Nephron progenitor cell (in vitro differentiated cells): ENCODE measurements at regions not wholly inside any gene's neighbourhood (a gene's known extent, or its start where the extent isn't known, plus 50 kb on each side); places are given as distances from the start of the nearest gene placed in this dataset.
"Not testable (repeated sequence)": the region's sequence is repeated elsewhere in the genome, so short reads cannot be mapped to it uniquely, and the experiment has no call there.

ENCODE experiments used
- DNase-seq: peaks from one replicate; pipeline ENCODE4 v3.0.0; 2021
- H3K27ac Mint-ChIP-seq: 2 replicates; pipeline ENCODE4 v1.8.0; 2021; ENCODE audit warnings: mild to moderate bottlenecking, moderate library complexity, mixed read lengths
- H3K27me3 Mint-ChIP-seq: 2 replicates; pipeline ENCODE4 v1.8.0; 2021; ENCODE audit warnings: mild to moderate bottlenecking, low read depth, mixed read lengths; ENCODE audit not compliant: poor library complexity
- H3K36me3 Mint-ChIP-seq: 2 replicates; pipeline ENCODE4 v1.8.0; 2021; ENCODE audit warnings: low read depth, mixed read lengths
- H3K4me1 Mint-ChIP-seq: 2 replicates; pipeline ENCODE4 v1.8.0; 2021; ENCODE audit warnings: mixed read lengths
- H3K4me3 Mint-ChIP-seq: 2 replicates; pipeline ENCODE4 v1.8.0; 2021; ENCODE audit warnings: mild to moderate bottlenecking, moderate library complexity, mixed read lengths
- H3K9me3 Mint-ChIP-seq: 2 replicates; pipeline ENCODE4 v1.8.0; 2021; ENCODE audit warnings: mild to moderate bottlenecking, moderate library complexity, mixed read lengths
- TF ChIP-seq, protein P1 (sequence below): fragments of 200-600 bp; sonication (generic); IDR thresholded peaks from 2 replicates; pipeline ENCODE4 v1.5.0; 2021; ENCODE audit warnings: antibody characterized with exemption

DNA sequence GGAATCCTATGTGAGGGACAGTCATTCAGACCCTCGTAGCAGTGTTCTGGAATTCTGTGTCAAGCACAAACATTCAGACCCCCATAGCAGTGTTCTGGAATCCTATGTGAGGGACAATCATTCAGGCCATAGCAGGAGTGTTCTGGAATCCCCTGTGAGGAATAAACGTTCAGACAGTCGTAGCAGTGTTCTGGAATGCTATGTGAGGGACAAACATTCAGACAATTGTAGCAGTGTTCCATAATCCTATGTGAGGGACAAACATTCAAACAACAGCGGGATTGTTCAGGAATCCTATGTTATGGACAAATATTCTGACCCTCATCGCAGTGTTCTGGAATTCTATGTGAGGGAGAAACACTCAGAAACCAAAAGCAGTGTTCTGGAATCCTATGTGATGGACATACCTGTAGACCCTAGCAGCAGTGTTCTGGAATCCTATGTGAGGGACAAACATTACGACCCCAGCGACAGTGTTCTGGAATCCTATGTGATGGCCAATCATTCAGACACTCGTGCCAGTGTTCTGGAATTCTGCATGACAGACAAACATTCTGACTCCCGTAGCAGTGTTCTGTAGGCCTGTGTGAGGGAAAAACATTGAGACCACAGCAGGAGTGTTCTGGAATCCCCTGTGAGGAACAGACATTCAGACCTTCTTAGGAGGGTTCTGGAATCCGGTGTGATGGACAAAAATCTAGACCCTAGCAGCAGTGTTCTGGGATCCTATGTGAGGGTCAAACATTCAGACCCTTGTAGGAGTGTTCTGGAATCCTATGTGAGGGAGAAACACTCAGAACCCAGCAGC is 388.1 kb upstream of the SPATA31A5 start:
- H3K27ac Mint-ChIP-seq, DNase-seq, H3K4me1 Mint-ChIP-seq, H3K36me3 Mint-ChIP-seq, H3K4me3 Mint-ChIP-seq, H3K27me3 Mint-ChIP-seq: not testable (repeated sequence)
- peaks cover 100% of the 10 kb centered on the region for H3K9me3 Mint-ChIP-seq

DNA sequence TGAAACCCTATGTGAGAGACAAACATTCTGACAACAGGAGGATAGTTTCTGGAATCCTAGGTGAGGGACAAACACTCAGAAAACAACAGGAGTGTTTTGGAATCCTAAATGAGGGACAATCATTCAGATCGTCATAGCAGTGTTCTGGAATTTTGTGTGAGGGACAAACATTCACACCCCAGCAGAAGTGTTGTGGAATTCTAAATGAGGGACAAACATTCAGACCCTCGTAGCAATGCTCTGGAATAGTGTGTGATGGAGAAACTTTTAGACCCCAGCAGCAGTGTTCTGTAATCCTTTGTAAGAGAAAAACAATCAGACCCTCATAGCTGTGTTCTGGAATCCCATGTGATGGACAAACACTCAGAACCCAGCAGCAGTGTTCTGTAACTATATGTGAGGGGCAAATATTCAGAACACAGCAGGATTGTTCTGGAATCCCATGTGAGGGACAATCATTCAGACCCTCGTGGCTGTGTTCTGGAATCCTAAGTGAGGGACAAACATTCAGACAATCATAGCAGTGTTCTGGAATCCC is 387.4 kb upstream of the SPATA31A5 start:
- not testable (repeated sequence) for H3K36me3 Mint-ChIP-seq, DNase-seq, H3K27me3 Mint-ChIP-seq, H3K4me3 Mint-ChIP-seq, H3K27ac Mint-ChIP-seq, H3K4me1 Mint-ChIP-seq
- H3K9me3 Mint-ChIP-seq, result peaks cover 98% of the 10 kb centered on the region

DNA sequence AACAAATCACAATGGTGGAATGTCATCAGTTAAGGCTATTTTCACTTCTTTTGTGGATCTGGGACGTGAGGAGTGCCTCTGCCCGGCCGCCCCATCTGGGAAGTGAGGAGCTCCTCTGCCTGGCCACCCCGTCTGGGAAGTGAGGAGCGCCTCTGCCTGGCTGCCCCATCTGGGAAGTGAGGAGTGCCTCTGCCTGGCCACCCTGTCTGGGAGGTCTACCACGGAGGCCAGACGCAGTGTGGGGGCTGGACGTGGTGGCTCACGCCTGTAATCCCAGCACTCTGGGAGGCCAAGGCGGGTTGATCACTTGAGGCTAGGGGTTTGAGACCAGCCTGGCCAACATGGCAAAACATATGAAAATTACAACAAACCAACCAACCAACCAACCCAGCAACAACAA is 369.7 kb upstream of the SPATA31A5 start:
- not testable (repeated sequence) for H3K36me3 Mint-ChIP-seq, DNase-seq, H3K27ac Mint-ChIP-seq, H3K27me3 Mint-ChIP-seq, H3K4me1 Mint-ChIP-seq, H3K4me3 Mint-ChIP-seq
- peaks cover 90% of the 10 kb centered on the region for H3K9me3 Mint-ChIP-seq

DNA sequence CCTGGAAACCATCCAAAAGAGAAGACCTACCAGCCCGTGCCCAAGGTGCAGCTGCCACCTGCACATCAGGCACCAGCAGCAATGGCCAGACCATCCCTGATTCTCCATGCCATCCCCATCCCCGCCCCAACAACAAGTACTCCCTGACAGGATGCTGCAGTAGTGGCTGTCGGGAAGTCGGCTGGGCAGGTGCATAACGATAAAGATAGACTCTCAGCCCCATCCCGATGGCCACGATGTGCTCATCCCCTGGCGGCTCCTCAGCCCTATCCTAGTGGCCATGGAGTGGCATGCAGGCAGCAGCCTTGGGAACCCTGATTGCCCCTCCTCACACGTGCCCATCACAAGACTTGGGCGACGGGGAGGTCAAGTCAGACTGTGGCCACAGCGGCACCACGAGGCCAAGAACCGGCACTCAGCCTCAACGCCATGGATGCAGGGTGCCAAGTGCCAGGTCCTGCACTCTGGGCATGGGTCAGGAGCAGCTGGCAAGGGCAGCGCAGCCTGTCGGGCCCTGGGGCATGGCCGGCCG is 368.8 kb upstream of the SPATA31A5 start:
- Mint-ChIP-seq H3K36me3 (no peaks in the 10 kb centered on the region), H3K9me3 (peaks cover 85% of the 10 kb centered on the region)
- no peak for DNase-seq

DNA sequence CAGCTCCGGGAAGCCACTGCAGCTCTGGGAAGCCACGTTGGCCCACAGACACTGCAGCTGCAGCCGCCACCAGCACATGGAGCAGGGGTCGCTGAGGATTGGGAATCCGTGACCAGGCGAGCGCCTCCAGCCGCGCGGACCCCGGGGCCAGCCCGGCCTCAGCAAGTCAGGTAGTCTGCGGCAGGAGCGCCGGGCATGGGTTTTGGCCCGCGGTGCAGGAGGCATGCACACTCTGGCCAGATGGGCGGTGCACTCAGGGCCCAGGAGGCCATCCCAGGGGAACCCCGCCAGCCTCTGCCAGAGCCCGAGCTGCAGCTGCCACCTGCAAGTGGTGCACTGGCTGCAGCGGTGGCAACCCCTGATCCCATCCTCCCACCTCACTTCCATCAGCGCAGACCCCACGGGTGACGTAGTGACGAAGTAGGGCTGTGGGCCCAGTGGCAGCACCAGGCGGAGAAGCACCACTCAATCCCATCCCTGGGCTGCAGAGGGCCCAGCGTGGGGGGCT is 368.3 kb upstream of the SPATA31A5 start:
- H3K4me3 Mint-ChIP-seq, result no peak overlapping the region
- no peak overlapping the region for H3K27ac Mint-ChIP-seq
- no peaks in the 10 kb centered on the region for H3K27me3 Mint-ChIP-seq
- no peaks in the 10 kb centered on the region for H3K4me1 Mint-ChIP-seq
- TF ChIP-seq, protein P1, sequence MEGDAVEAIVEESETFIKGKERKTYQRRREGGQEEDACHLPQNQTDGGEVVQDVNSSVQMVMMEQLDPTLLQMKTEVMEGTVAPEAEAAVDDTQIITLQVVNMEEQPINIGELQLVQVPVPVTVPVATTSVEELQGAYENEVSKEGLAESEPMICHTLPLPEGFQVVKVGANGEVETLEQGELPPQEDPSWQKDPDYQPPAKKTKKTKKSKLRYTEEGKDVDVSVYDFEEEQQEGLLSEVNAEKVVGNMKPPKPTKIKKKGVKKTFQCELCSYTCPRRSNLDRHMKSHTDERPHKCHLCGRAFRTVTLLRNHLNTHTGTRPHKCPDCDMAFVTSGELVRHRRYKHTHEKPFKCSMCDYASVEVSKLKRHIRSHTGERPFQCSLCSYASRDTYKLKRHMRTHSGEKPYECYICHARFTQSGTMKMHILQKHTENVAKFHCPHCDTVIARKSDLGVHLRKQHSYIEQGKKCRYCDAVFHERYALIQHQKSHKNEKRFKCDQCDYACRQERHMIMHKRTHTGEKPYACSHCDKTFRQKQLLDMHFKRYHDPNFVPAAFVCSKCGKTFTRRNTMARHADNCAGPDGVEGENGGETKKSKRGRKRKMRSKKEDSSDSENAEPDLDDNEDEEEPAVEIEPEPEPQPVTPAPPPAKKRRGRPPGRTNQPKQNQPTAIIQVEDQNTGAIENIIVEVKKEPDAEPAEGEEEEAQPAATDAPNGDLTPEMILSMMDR, result no peak
- no peaks in the 10 kb centered on the region for H3K36me3 Mint-ChIP-seq
- H3K9me3 Mint-ChIP-seq, result peaks cover 79% of the 10 kb centered on the region
- no peak for DNase-seq

More for the DNA sequence above, 368.8 kb upstream of the SPATA31A5 start:
- TF ChIP-seq, protein P1, result no peak
- H3K27ac Mint-ChIP-seq, result no peak overlapping the region
- no peaks in the 10 kb centered on the region for H3K27me3 Mint-ChIP-seq
- no peak overlapping the region for H3K4me3 Mint-ChIP-seq
- H3K4me1 Mint-ChIP-seq, result no peaks in the 10 kb centered on the region

DNA sequence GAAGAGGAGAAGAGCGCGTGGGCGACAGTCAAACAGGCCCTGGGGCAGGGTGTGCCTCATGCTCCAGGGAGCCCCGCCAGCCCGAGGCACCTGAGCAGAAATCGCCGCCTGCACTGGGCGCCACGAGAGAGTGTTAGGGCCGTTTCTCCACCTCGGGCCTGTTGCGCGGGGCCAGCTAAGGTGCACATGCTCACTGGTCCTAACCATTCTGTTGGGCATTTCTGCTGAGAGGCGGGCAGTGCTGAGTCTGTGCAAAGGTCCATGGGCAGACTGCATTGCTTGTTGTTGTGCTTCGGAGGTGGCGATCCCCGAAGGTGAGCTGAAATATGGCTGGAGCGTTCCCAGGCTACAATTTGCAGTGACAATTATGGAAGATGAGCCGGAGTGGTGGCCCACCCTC is 367.8 kb upstream of the SPATA31A5 start:
- no peaks in the 10 kb centered on the region for H3K4me1 Mint-ChIP-seq
- no peaks in the 10 kb centered on the region for H3K36me3 Mint-ChIP-seq
- no peak overlapping the region for H3K4me3 Mint-ChIP-seq
- no peak overlapping the region for H3K27ac Mint-ChIP-seq
- DNase-seq, result no peak
- TF ChIP-seq, protein P1, result no peak
- no peaks in the 10 kb centered on the region for H3K27me3 Mint-ChIP-seq
- peaks cover 75% of the 10 kb centered on the region for H3K9me3 Mint-ChIP-seq

DNA sequence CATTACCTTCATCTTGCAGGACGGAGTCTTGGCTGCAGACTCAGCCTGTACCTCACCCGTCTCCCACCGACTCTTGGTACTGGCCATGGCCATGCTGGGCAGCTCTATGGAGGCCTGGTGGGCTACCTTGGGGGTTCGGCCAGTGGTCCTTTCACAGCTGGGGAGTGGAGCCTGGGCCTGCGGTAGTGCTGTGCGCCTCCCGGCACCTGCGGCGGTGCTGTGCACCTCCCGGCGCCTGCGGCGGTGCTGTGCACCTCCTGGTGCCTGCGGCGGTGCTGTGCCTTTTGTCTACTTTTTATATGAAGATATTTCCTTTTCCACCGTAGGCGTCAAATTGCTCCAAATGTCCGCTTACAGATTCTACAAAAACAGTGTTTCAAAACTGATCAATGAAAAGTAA is 367.2 kb upstream of the SPATA31A5 start:
- peaks cover 69% of the 10 kb centered on the region for H3K9me3 Mint-ChIP-seq
- not testable (repeated sequence) for H3K4me1 Mint-ChIP-seq, H3K27ac Mint-ChIP-seq, H3K27me3 Mint-ChIP-seq, H3K4me3 Mint-ChIP-seq, H3K36me3 Mint-ChIP-seq, DNase-seq
